ENCODE measurements at regions not wholly inside any gene's neighbourhood (a gene's known extent, or its start where the extent isn't known, plus 50 kb on each side); places are given as distances from the start of the nearest gene placed in this dataset.

GRCh38 chr16:13858873-13859580 is 60.9 kb upstream of the ERCC4 start:
- no peak for DNase-seq
- no peaks in the 10 kb centered on the region for H3K36me3 ChIP-seq
- no peak overlapping the region for H3K27ac ChIP-seq
- H3K4me1 ChIP-seq, result no peaks in the 10 kb centered on the region
- no peaks in the 10 kb centered on the region for H3K27me3 ChIP-seq
- H3K9ac ChIP-seq (ENCODE audit: low read depth in 2 of 2, low read length in 2 of 2), result no peak overlapping the region
- H3K9me3 ChIP-seq, result no peaks in the 10 kb centered on the region
- intact Hi-C loops (cut with DNase I), result no loop called here
- no peak overlapping the region for H3K4me3 ChIP-seq
- no peak for TF ChIP-seq CTCF (IDR thresholded peaks at IDR 0.05)

GRCh38 chr16:13863075-13863765 is 56.7 kb upstream of the ERCC4 start:
- DNase-seq, result no peak
- no peak overlapping the region for H3K27ac ChIP-seq
- H3K27me3 ChIP-seq, result no peaks in the 10 kb centered on the region
- no peaks in the 10 kb centered on the region for H3K36me3 ChIP-seq
- H3K9ac ChIP-seq (ENCODE audit: low read depth in 2 of 2, low read length in 2 of 2), result no peak overlapping the region
- no peak for TF ChIP-seq CTCF (IDR thresholded peaks at IDR 0.05)
- no peaks in the 10 kb centered on the region for H3K4me1 ChIP-seq
- H3K4me3 ChIP-seq, result no peak overlapping the region
- H3K9me3 ChIP-seq, result no peaks in the 10 kb centered on the region
- intact Hi-C loops (cut with DNase I), result no loop called here

- DNase-seq, result no peak
- Histone ChIP-seq H3K9me3 (no peaks in the 10 kb centered on the region), H3K9ac (ENCODE audit: low read depth in 2 of 2, low read length in 2 of 2) (no peak overlapping the region), H3K4me1 (no peaks in the 10 kb centered on the region), H3K27ac (no peak overlapping the region), H3K4me3 (no peak overlapping the region), H3K36me3 (no peaks in the 10 kb centered on the region), H3K27me3 (no peaks in the 10 kb centered on the region)
- TF ChIP-seq CTCF (IDR thresholded peaks at IDR 0.05), result no peak
- intact Hi-C loops (cut with DNase I), result no loop called here
Observed at GRCh38 chr16:13864689-13865088, 55.3 kb upstream of the ERCC4 start.

GRCh38 chr16:13866073-13866472 is 53.9 kb upstream of the ERCC4 start:
- no peak overlapping the region for H3K4me3 ChIP-seq
- H3K36me3 ChIP-seq, result no peaks in the 10 kb centered on the region
- H3K9ac ChIP-seq (ENCODE audit: low read depth in 2 of 2, low read length in 2 of 2), result no peak overlapping the region
- no peak overlapping the region for H3K27ac ChIP-seq
- H3K9me3 ChIP-seq, result no peaks in the 10 kb centered on the region
- H3K4me1 ChIP-seq, result no peaks in the 10 kb centered on the region
- intact Hi-C loops (cut with DNase I), result no loop called here
- H3K27me3 ChIP-seq, result no peaks in the 10 kb centered on the region
- TF ChIP-seq CTCF (IDR thresholded peaks at IDR 0.05), result peak; percentile 65
- peak; percentile 73 for DNase-seq
